ENCODE measurements at regions not wholly inside any gene's neighbourhood (a gene's known extent, or its start where the extent isn't known, plus 50 kb on each side); places are given as distances from the start of the nearest gene placed in this dataset.
"Not testable (repeated sequence)": the region's sequence is repeated elsewhere in the genome, so short reads cannot be mapped to it uniquely, and the experiment has no call there.

- no peak for DNase-seq
These were observed 543.6 kb upstream of the CITED2 start for GRCh38 chr6:139917951-139918630.

- no peak for DNase-seq
These were observed 540.5 kb upstream of the CITED2 start for GRCh38 chr6:139914910-139915309.

GRCh38 chr6:139912735-139913400 is 538.4 kb upstream of the CITED2 start:
- no peak for DNase-seq

GRCh38 chr6:139909992-139910391 is 535.5 kb upstream of the CITED2 start:
- DNase-seq, result no peak

- DNase-seq, result no peak
These were observed 531.1 kb upstream of the CITED2 start for GRCh38 chr6:139905404-139906052.

- DNase-seq, result no peak
These were observed 530.1 kb upstream of the CITED2 start for GRCh38 chr6:139904568-139904967.

GRCh38 chr6:139904158-139904533 is 529.7 kb upstream of the CITED2 start:
- no peak for DNase-seq

GRCh38 chr6:139903411-139904157 is 529.1 kb upstream of the CITED2 start:
- no peak for DNase-seq

- DNase-seq, result no peak
These were observed 520.9 kb upstream of the CITED2 start for GRCh38 chr6:139895205-139895793.

- no peak for DNase-seq
These were observed 519.8 kb upstream of the CITED2 start for GRCh38 chr6:139894271-139894670.

- no peak for DNase-seq
These were observed 517.0 kb upstream of the CITED2 start for GRCh38 chr6:139891471-139891870.

- no peak for DNase-seq
These were observed 514.3 kb upstream of the CITED2 start for GRCh38 chr6:139888681-139889122.

GRCh38 chr6:139887275-139887674 is 512.8 kb upstream of the CITED2 start:
- DNase-seq, result no peak

GRCh38 chr6:139886396-139886795 is 511.9 kb upstream of the CITED2 start:
- DNase-seq, result no peak

GRCh38 chr6:139885909-139886308 is 511.5 kb upstream of the CITED2 start:
- DNase-seq, result no peak

- DNase-seq, result no peak
These were observed 509.3 kb upstream of the CITED2 start for GRCh38 chr6:139883776-139884175.

- no peak for DNase-seq
These were observed 508.7 kb upstream of the CITED2 start for GRCh38 chr6:139882977-139883728.

- DNase-seq, result no peak
These were observed 507.8 kb upstream of the CITED2 start for GRCh38 chr6:139882234-139882633.

- DNase-seq, result no peak
These were observed 507.3 kb upstream of the CITED2 start for GRCh38 chr6:139881728-139882211.

- peak; percentile 5 to 26 for DNase-seq
These were observed 506.8 kb upstream of the CITED2 start for GRCh38 chr6:139881236-139881635.

- no peak for DNase-seq
These were observed 505.4 kb upstream of the CITED2 start for GRCh38 chr6:139879823-139880356.

- not testable (repeated sequence) for DNase-seq
These were observed 504.8 kb upstream of the CITED2 start for GRCh38 chr6:139879241-139879640.
